ENCODE measurements at regions not wholly inside any gene's neighbourhood (a gene's known extent, or its start where the extent isn't known, plus 50 kb on each side); places are given as distances from the start of the nearest gene placed in this dataset.

- Mint-ChIP-seq H3K4me3 (no peak overlapping the region), H3K36me3 (no peaks in the 10 kb centered on the region), H3K9me3 (peaks cover 0 to 5% (median 3%) of the 10 kb centered on the region in 7 donors), H3K27ac (no peak overlapping the region), H3K4me1 (no peaks in the 10 kb centered on the region), H3K27me3 (ENCODE audit: low read depth in 3 of 3) (peaks cover 0 to under 1% (median 0%) of the 10 kb centered on the region in 3 donors)
- H3K4me1 ChIP-seq (ENCODE audit: control insufficient read depth in 1 of 2, insufficient read depth in 2 of 2, low read length in 2 of 2): no peaks in the 10 kb centered on the region
- no peak overlapping the region for H3K4me3 ChIP-seq (replicated peaks in 1 of 3; ENCODE audit: low read depth in 2 of 3, low read length in 3 of 3)
- no peak for TF ChIP-seq CTCF (IDR thresholded peaks at IDR 0.05)
- no peaks in the 10 kb centered on the region for H3K27me3 ChIP-seq (ENCODE audit: control insufficient read depth in 2 of 2, insufficient read depth in 2 of 2, low read length in 2 of 2)
- H2AFZ ChIP-seq (ENCODE audit: insufficient read depth, low read depth, low read length, poor library complexity, severe bottlenecking): no peak overlapping the region
- H3K79me2 ChIP-seq (ENCODE audit: insufficient read depth, low read length): no peaks in the 10 kb centered on the region
- no peak overlapping the region for H3K4me2 ChIP-seq (replicated peaks; ENCODE audit: extremely low read depth, low read length, poor library complexity, severe bottlenecking)
- no CpG with 5 or more reads among the region's 2 CpGs for whole genome bisulfite sequencing (ENCODE audit: insufficient coverage)
- H3K27ac ChIP-seq (ENCODE audit: low read depth in 1 of 2, low read length in 2 of 2): no peak overlapping the region
- intact Hi-C loops (cut with micrococcal nuclease): no loop called here
- H3K9me3 ChIP-seq (replicated peaks in 1 of 2; ENCODE audit: control insufficient read depth in 1 of 2, insufficient read depth in 1 of 2, low read length in 2 of 2): no peaks in the 10 kb centered on the region
- H4K20me1 ChIP-seq (ENCODE audit: insufficient read depth, low read length): no peaks in the 10 kb centered on the region
- no peaks in the 10 kb centered on the region for H3K36me3 ChIP-seq (replicated peaks in 1 of 2; ENCODE audit: control insufficient read depth in 1 of 2, insufficient read depth in 2 of 2, low read length in 2 of 2)
- H3K9ac ChIP-seq (ENCODE audit: insufficient read depth, low read length, poor library complexity, severe bottlenecking): no peak overlapping the region
- DNase-seq: no peak
These were observed 263.8 kb downstream of the HNMT start for GRCh38 chr2:138228101-138228500.

GRCh38 chr2:138234265-138234664, 267.3 kb upstream of the SPOPL start:
- Mint-ChIP-seq H3K36me3 (no peaks in the 10 kb centered on the region), H3K9me3 (peaks cover 0 to 2% (median 0%) of the 10 kb centered on the region in 7 donors), H3K27ac (no peak overlapping the region), H3K4me3 (no peak overlapping the region), H3K4me1 (no peaks in the 10 kb centered on the region), H3K27me3 (ENCODE audit: low read depth in 3 of 3) (peaks cover 0 to 2% (median 0%) of the 10 kb centered on the region in 3 donors)
- Histone ChIP-seq H3K4me1 (ENCODE audit: control insufficient read depth in 1 of 2, insufficient read depth in 2 of 2, low read length in 2 of 2) (no peaks in the 10 kb centered on the region), H3K9ac (ENCODE audit: insufficient read depth, low read length, poor library complexity, severe bottlenecking) (no peak overlapping the region), H3K4me2 (replicated peaks; ENCODE audit: extremely low read depth, low read length, poor library complexity, severe bottlenecking) (no peak overlapping the region), H3K79me2 (ENCODE audit: insufficient read depth, low read length) (no peaks in the 10 kb centered on the region), H4K20me1 (ENCODE audit: insufficient read depth, low read length) (no peaks in the 10 kb centered on the region), H3K27me3 (ENCODE audit: control insufficient read depth in 2 of 2, insufficient read depth in 2 of 2, low read length in 2 of 2) (no peaks in the 10 kb centered on the region), H2AFZ (ENCODE audit: insufficient read depth, low read depth, low read length, poor library complexity, severe bottlenecking) (no peak overlapping the region), H3K36me3 (replicated peaks in 1 of 2; ENCODE audit: control insufficient read depth in 1 of 2, insufficient read depth in 2 of 2, low read length in 2 of 2) (no peaks in the 10 kb centered on the region), H3K9me3 (replicated peaks in 1 of 2; ENCODE audit: control insufficient read depth in 1 of 2, insufficient read depth in 1 of 2, low read length in 2 of 2) (no peaks in the 10 kb centered on the region), H3K4me3 (replicated peaks in 1 of 3; ENCODE audit: low read depth in 2 of 3, low read length in 3 of 3) (no peak overlapping the region), H3K27ac (ENCODE audit: low read depth in 1 of 2, low read length in 2 of 2) (no peak overlapping the region)
- no peak for TF ChIP-seq CTCF (IDR thresholded peaks at IDR 0.05)
- no peak for DNase-seq
- no CpG with 5 or more reads among the region's 2 CpGs for WGBS (ENCODE audit: insufficient coverage)
- intact Hi-C loops (cut with micrococcal nuclease): no loop called here

Measured in CD14-positive monocyte (primary cell).